ENCODE measurements at regions not wholly inside any gene's neighbourhood (a gene's known extent, or its start where the extent isn't known, plus 50 kb on each side); places are given as distances from the start of the nearest gene placed in this dataset.

- no peaks in the 10 kb centered on the region for H3K4me1 Mint-ChIP-seq (ENCODE audit: low read depth)
- POLR2A ChIA-PET: no interaction called here
- H3K27me3 Mint-ChIP-seq: peaks cover 6% of the 10 kb centered on the region
- no peak overlapping the region for H3K4me3 Mint-ChIP-seq
- H3K27ac Mint-ChIP-seq: no peak overlapping the region
- no peaks in the 10 kb centered on the region for H3K9me3 Mint-ChIP-seq
- intact Hi-C loops (cut with micrococcal nuclease): no loop called here
- CTCF ChIA-PET: interaction anchor here (0.9 kb wide), 1 partner anchor 26 kb away, joined by 3 read pairs; no protein-coding TSS in a partner anchor
- no peak for DNase-seq
- no peaks in the 10 kb centered on the region for H3K36me3 Mint-ChIP-seq (ENCODE audit: low read depth)
- no peak for TF ChIP-seq CTCF (IDR thresholded peaks at IDR 0.05)
- ATAC-seq: no peak
Observed at GRCh38 chr3:152547153-152547552, 278.4 kb downstream of the MBNL1 start.

- DNase-seq: no peak
- no peak overlapping the region for H3K27ac Mint-ChIP-seq
- no peak overlapping the region for H3K4me3 Mint-ChIP-seq
- peaks cover 2% of the 10 kb centered on the region for H3K27me3 Mint-ChIP-seq
- no peak for TF ChIP-seq CTCF (IDR thresholded peaks at IDR 0.05)
- intact Hi-C loops (cut with micrococcal nuclease): no loop called here
- ChIA-PET POLR2A (no interaction called here), CTCF (no interaction called here)
- H3K4me1 Mint-ChIP-seq (ENCODE audit: low read depth): no peaks in the 10 kb centered on the region
- no peaks in the 10 kb centered on the region for H3K36me3 Mint-ChIP-seq (ENCODE audit: low read depth)
- no peaks in the 10 kb centered on the region for H3K9me3 Mint-ChIP-seq
- ATAC-seq: no peak
Observed at GRCh38 chr3:152549263-152549662, 280.5 kb downstream of the MBNL1 start.

- intact Hi-C loops (cut with micrococcal nuclease): no loop called here
- ChIA-PET POLR2A (no interaction called here), CTCF (no interaction called here)
- Mint-ChIP-seq H3K4me1 (ENCODE audit: low read depth) (no peaks in the 10 kb centered on the region), H3K27ac (no peak overlapping the region), H3K36me3 (ENCODE audit: low read depth) (no peaks in the 10 kb centered on the region), H3K27me3 (no peaks in the 10 kb centered on the region), H3K4me3 (no peak overlapping the region), H3K9me3 (no peaks in the 10 kb centered on the region)
- ATAC-seq (peak; percentile 37), DNase-seq (no peak)
- TF ChIP-seq CTCF (IDR thresholded peaks at IDR 0.05): no peak
Observed at GRCh38 chr3:152550284-152550683, 281.6 kb downstream of the MBNL1 start.

- DNase-seq: no peak
- Mint-ChIP-seq H3K36me3 (ENCODE audit: low read depth) (no peaks in the 10 kb centered on the region), H3K4me1 (ENCODE audit: low read depth) (peaks cover 14% of the 10 kb centered on the region), H3K4me3 (no peak overlapping the region), H3K9me3 (no peaks in the 10 kb centered on the region), H3K27ac (no peak overlapping the region), H3K27me3 (no peaks in the 10 kb centered on the region)
- no peak for TF ChIP-seq CTCF (IDR thresholded peaks at IDR 0.05)
- ATAC-seq: no peak
- ChIA-PET CTCF (interaction anchor here (1.2 to 1.7 kb wide), 2 partner anchors 19 to 83 kb away, joined by 3 to 9 read pairs; no protein-coding TSS in a partner anchor), POLR2A (no interaction called here)
- intact Hi-C loops (cut with micrococcal nuclease): no loop called here
Observed at GRCh38 chr3:152554980-152555379, 280.0 kb upstream of the P2RY1 start.

GRCh38 chr3:152555666-152556291, 279.2 kb upstream of the P2RY1 start:
- H3K4me1 Mint-ChIP-seq (ENCODE audit: low read depth): peaks cover 14% of the 10 kb centered on the region
- no peaks in the 10 kb centered on the region for H3K36me3 Mint-ChIP-seq (ENCODE audit: low read depth)
- POLR2A ChIA-PET: no interaction called here
- DNase-seq (no peak), ATAC-seq (no peak)
- H3K4me3 Mint-ChIP-seq: no peak overlapping the region
- H3K9me3 Mint-ChIP-seq: no peaks in the 10 kb centered on the region
- no peaks in the 10 kb centered on the region for H3K27me3 Mint-ChIP-seq
- TF ChIP-seq CTCF (IDR thresholded peaks at IDR 0.05): no peak
- intact Hi-C loops (cut with micrococcal nuclease): no loop called here
- no peak overlapping the region for H3K27ac Mint-ChIP-seq
- CTCF ChIA-PET: interaction anchor here (1.2 to 1.7 kb wide), 3 partner anchors 18 to 84 kb away, joined by 3 to 9 read pairs (median 5); no protein-coding TSS in a partner anchor
